ENCODE measurements at regions not wholly inside any gene's neighbourhood (a gene's known extent, or its start where the extent isn't known, plus 50 kb on each side); places are given as distances from the start of the nearest gene placed in this dataset.

GRCh38 chr3:147838652-147839051, 429.5 kb downstream of the ZIC1 start:
- DNase-seq (ENCODE audit: insufficient read length, low spot score) (no peak), FAIRE-seq (no peak)
- TF ChIP-seq PAX5 (IDR thresholded peaks at IDR 0.05; ENCODE audit: insufficient read depth, low read length, severe bottlenecking), result no peak
- TF ChIP-seq POU2F2 (IDR thresholded peaks at IDR 0.05; ENCODE audit: low read depth, low read length), result no peak
- TF ChIP-seq TAF1 (IDR thresholded peaks at IDR 0.05; ENCODE audit: low read depth, low read length), result no peak
- TF ChIP-seq POLR2AphosphoS5 (IDR thresholded peaks at IDR 0.05; ENCODE audit: low read depth, low read length), result no peak
- no peak for TF ChIP-seq SPI1 (IDR thresholded peaks at IDR 0.05; ENCODE audit: low read depth, low read length)
- TF ChIP-seq POLR2A (IDR thresholded peaks at IDR 0.05; ENCODE audit: low read depth, low read length), result no peak

GRCh38 chr3:147843331-147843730, 434.2 kb downstream of the ZIC1 start:
- FAIRE-seq (no peak), DNase-seq (ENCODE audit: insufficient read length, low spot score) (no peak)
- TF ChIP-seq SPI1 (IDR thresholded peaks at IDR 0.05; ENCODE audit: low read depth, low read length), result no peak
- TF ChIP-seq POLR2AphosphoS5 (IDR thresholded peaks at IDR 0.05; ENCODE audit: low read depth, low read length), result no peak
- TF ChIP-seq POU2F2 (IDR thresholded peaks at IDR 0.05; ENCODE audit: low read depth, low read length), result no peak
- no peak for TF ChIP-seq PAX5 (IDR thresholded peaks at IDR 0.05; ENCODE audit: insufficient read depth, low read length, severe bottlenecking)
- TF ChIP-seq TAF1 (IDR thresholded peaks at IDR 0.05; ENCODE audit: low read depth, low read length), result no peak
- TF ChIP-seq POLR2A (IDR thresholded peaks at IDR 0.05; ENCODE audit: low read depth, low read length), result no peak

- FAIRE-seq, result no peak
- DNase-seq (ENCODE audit: insufficient read length, low spot score), result no peak
- TF ChIP-seq SPI1 (IDR thresholded peaks at IDR 0.05; ENCODE audit: low read depth, low read length) (no peak), TAF1 (IDR thresholded peaks at IDR 0.05; ENCODE audit: low read depth, low read length) (no peak), PAX5 (IDR thresholded peaks at IDR 0.05; ENCODE audit: insufficient read depth, low read length, severe bottlenecking) (no peak), POU2F2 (IDR thresholded peaks at IDR 0.05; ENCODE audit: low read depth, low read length) (no peak), POLR2AphosphoS5 (IDR thresholded peaks at IDR 0.05; ENCODE audit: low read depth, low read length) (no peak), POLR2A (IDR thresholded peaks at IDR 0.05; ENCODE audit: low read depth, low read length) (no peak)
These were observed 437.1 kb downstream of the ZIC1 start for GRCh38 chr3:147846293-147846692.

- FAIRE-seq (no peak), DNase-seq (ENCODE audit: insufficient read length, low spot score) (no peak)
- no peak for TF ChIP-seq POLR2AphosphoS5 (IDR thresholded peaks at IDR 0.05; ENCODE audit: low read depth, low read length)
- no peak for TF ChIP-seq PAX5 (IDR thresholded peaks at IDR 0.05; ENCODE audit: insufficient read depth, low read length, severe bottlenecking)
- no peak for TF ChIP-seq POLR2A (IDR thresholded peaks at IDR 0.05; ENCODE audit: low read depth, low read length)
- TF ChIP-seq TAF1 (IDR thresholded peaks at IDR 0.05; ENCODE audit: low read depth, low read length), result no peak
- TF ChIP-seq SPI1 (IDR thresholded peaks at IDR 0.05; ENCODE audit: low read depth, low read length), result no peak
- no peak for TF ChIP-seq POU2F2 (IDR thresholded peaks at IDR 0.05; ENCODE audit: low read depth, low read length)
These were observed 437.8 kb downstream of the ZIC1 start for GRCh38 chr3:147846854-147847478.

- DNase-seq (ENCODE audit: insufficient read length, low spot score) (no peak), FAIRE-seq (no peak)
- TF ChIP-seq POLR2AphosphoS5 (IDR thresholded peaks at IDR 0.05; ENCODE audit: low read depth, low read length), result no peak
- TF ChIP-seq SPI1 (IDR thresholded peaks at IDR 0.05; ENCODE audit: low read depth, low read length), result no peak
- no peak for TF ChIP-seq POU2F2 (IDR thresholded peaks at IDR 0.05; ENCODE audit: low read depth, low read length)
- no peak for TF ChIP-seq TAF1 (IDR thresholded peaks at IDR 0.05; ENCODE audit: low read depth, low read length)
- no peak for TF ChIP-seq POLR2A (IDR thresholded peaks at IDR 0.05; ENCODE audit: low read depth, low read length)
- TF ChIP-seq PAX5 (IDR thresholded peaks at IDR 0.05; ENCODE audit: insufficient read depth, low read length, severe bottlenecking), result no peak
These were observed 441.9 kb downstream of the ZIC1 start for GRCh38 chr3:147851062-147851461.

GRCh38 chr3:147854542-147854941, 445.4 kb downstream of the ZIC1 start:
- no peak for FAIRE-seq
- no peak for TF ChIP-seq POU2F2 (IDR thresholded peaks at IDR 0.05; ENCODE audit: low read depth, low read length)

GRCh38 chr3:147864754-147865354, 455.7 kb downstream of the ZIC1 start:
- no peak for DNase-seq (ENCODE audit: insufficient read length, low spot score)
- FAIRE-seq, result no peak
- TF ChIP-seq POLR2AphosphoS5 (IDR thresholded peaks at IDR 0.05; ENCODE audit: low read depth, low read length) (no peak), TAF1 (IDR thresholded peaks at IDR 0.05; ENCODE audit: low read depth, low read length) (no peak), POLR2A (IDR thresholded peaks at IDR 0.05; ENCODE audit: low read depth, low read length) (no peak)

More at GRCh38 chr3:147854542-147854941, 445.4 kb downstream of the ZIC1 start:
- DNase-seq (ENCODE audit: insufficient read length, low spot score), result no peak

- DNase-seq (ENCODE audit: insufficient read length, low spot score) (no peak), FAIRE-seq (no peak)
- no peak for TF ChIP-seq POLR2A (IDR thresholded peaks at IDR 0.05; ENCODE audit: low read depth, low read length)
- no peak for TF ChIP-seq SPI1 (IDR thresholded peaks at IDR 0.05; ENCODE audit: low read depth, low read length)
- no peak for TF ChIP-seq TAF1 (IDR thresholded peaks at IDR 0.05; ENCODE audit: low read depth, low read length)
- no peak for TF ChIP-seq POU2F2 (IDR thresholded peaks at IDR 0.05; ENCODE audit: low read depth, low read length)
- no peak for TF ChIP-seq PAX5 (IDR thresholded peaks at IDR 0.05; ENCODE audit: insufficient read depth, low read length, severe bottlenecking)
- TF ChIP-seq POLR2AphosphoS5 (IDR thresholded peaks at IDR 0.05; ENCODE audit: low read depth, low read length), result no peak
These were observed 457.4 kb downstream of the ZIC1 start for GRCh38 chr3:147866561-147866960.

GRCh38 chr3:147872568-147872967, 463.4 kb downstream of the ZIC1 start:
- DNase-seq (ENCODE audit: insufficient read length, low spot score) (no peak), FAIRE-seq (no peak)
- no peak for TF ChIP-seq POLR2A (IDR thresholded peaks at IDR 0.05; ENCODE audit: low read depth, low read length)
- no peak for TF ChIP-seq TAF1 (IDR thresholded peaks at IDR 0.05; ENCODE audit: low read depth, low read length)
- no peak for TF ChIP-seq SPI1 (IDR thresholded peaks at IDR 0.05; ENCODE audit: low read depth, low read length)
- no peak for TF ChIP-seq POU2F2 (IDR thresholded peaks at IDR 0.05; ENCODE audit: low read depth, low read length)
- TF ChIP-seq PAX5 (IDR thresholded peaks at IDR 0.05; ENCODE audit: insufficient read depth, low read length, severe bottlenecking), result no peak
- TF ChIP-seq POLR2AphosphoS5 (IDR thresholded peaks at IDR 0.05; ENCODE audit: low read depth, low read length), result no peak

- no peak for TF ChIP-seq POU2F2 (IDR thresholded peaks at IDR 0.05; ENCODE audit: low read depth, low read length)
- DNase-seq (ENCODE audit: insufficient read length, low spot score) (no peak), FAIRE-seq (no peak)
These were observed 466.3 kb downstream of the ZIC1 start for GRCh38 chr3:147875498-147875897.

Measured in GM12891 (cell line).